Activated CD8-positive, alpha-beta memory T cell treated with anti-CD3 and anti-CD28 coated beads, Interleukin-2, amount 50 U/mL, for 1 hour (primary cell): ENCODE measurements at regions not wholly inside any gene's neighbourhood (a gene's known extent, or its start where the extent isn't known, plus 50 kb on each side); places are given as distances from the start of the nearest gene placed in this dataset.

Experiments used
- DNase-seq: peaks from one replicate; pipeline ENCODE4 v3.0.0-alpha.2; 2020; ENCODE audit errors: extremely low read depth

DNA sequence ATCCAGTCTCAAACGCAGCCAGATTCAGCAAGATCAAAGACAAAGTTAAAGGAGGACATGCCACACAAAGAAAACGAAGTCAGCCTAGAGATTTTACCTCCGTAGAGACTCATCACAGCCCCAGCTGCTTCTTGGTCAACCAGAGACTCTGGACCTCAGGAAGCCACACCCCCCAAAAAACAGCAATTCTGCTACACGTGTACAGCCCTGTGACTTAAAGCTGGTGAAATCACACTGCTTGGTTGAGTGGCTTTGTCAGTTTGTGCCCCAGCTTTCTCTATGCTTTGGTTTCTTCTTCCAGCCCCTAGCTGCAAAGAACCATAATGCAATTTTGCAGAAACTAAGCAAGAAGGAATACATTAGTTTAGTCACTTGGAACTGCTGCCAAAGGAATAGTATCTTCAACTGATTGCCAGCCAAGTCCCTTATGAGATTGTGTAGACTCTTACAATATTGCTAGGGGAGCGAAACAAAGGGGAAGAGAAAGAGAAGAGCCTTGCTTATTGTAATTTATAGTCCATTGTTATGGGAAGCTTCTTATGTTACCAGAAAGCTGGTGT, 158.8 kb upstream of the ZNF462 start:
- no peak for DNase-seq

DNA sequence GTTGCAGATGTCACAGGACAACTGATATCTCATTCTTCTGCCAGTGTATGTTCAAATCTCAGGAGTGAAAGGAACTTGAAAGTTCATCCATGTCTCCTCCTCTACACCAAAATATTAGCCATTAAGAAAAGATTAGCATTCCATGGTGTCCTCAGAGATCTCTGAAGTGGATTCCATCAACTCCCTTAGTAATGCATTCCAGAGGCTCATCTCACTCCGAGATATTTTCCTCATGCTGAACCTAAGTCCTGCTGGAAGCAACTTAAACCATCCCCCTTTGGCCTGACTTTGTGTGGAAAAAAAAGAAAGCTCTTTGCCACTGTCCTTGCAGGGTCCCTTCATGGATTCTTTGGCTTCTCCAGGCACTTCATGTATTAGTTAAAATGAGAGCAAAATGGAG, 155.7 kb upstream of the ZNF462 start:
- no peak for DNase-seq

DNA sequence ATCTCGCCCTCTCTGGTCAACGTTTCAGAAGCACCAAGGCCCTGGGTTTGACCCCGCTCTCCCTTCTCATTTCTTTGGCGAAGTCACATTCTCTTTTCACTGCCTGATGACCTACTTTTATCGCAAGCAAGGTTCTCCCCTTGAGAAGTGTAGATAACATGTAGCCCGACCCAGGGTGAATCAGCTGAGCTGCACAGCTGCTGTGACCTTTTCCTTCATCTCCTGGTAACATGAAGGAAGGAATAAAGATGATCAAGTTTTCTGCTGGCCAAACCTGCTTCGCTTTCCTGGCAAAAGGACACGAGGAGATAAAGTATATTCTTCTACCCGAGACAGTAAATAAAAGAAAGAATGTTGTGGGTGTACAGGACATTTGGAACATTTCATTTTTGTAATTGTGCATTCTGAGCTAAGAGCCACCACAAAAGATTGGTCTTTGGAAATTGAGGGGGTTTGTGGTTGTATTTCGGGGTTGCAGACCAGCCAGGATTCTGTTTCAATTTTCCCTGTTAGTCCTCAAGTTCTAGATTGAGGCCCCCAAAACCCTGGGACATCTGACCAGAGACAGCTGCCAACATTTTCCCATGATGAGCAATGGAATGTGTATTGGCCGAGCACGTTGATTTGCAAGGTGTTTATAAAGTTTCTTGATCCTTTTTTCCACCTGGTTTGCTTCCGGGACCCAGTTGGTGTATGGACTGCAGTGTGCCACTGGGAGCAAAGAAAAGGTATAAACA, 155.1 kb upstream of the ZNF462 start:
- DNase-seq, result no peak

DNA sequence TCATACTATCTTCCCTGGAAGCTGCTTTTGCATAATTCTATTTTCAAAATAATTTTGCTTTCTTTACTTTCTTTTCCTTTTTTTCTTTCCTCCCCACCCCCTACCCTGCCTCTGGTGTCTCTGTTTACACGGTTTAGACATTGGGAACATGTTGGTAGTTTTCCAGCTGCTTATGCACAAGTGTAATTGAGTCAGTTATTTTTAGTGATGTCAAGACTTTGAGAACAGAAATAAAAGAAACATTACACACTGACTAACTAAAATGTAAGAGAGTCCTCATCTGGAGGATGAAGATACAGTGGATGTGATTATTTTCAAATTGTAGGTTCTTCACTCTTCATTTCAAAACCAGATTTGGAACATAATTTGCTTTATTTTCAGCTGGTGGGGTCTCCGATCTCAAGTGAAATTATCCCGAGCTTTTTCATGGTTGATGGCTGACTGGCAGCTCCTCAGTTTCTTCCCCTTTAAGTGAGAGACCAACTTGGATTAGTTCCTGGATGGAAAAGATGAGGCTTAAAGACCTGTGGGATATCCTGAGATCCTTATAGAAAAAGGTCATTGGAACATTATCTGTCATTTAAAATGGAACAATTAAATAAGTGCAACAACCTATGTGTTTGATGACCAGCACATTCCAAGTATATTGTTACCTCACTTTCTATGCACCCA, 154.4 kb upstream of the ZNF462 start:
- no peak for DNase-seq

DNA sequence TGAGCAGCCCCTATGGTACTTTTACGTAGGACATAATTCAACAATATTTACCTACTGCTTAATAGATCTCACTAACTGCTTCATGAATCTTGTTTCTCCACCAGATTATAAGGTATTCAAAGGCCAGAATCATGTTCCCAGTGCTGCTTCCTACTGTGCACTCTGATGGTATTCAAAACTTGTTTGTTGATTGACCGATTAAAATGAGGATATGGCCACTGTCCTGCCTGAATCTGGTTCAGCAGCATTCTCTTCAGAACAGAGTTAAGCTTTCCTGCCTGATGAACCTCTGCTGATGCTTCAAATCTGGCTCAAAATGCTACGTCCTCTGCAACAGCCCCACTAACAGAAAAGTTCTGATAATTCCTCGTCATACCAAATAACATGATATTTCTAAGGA, 150.7 kb upstream of the ZNF462 start:
- DNase-seq, result no peak

DNA sequence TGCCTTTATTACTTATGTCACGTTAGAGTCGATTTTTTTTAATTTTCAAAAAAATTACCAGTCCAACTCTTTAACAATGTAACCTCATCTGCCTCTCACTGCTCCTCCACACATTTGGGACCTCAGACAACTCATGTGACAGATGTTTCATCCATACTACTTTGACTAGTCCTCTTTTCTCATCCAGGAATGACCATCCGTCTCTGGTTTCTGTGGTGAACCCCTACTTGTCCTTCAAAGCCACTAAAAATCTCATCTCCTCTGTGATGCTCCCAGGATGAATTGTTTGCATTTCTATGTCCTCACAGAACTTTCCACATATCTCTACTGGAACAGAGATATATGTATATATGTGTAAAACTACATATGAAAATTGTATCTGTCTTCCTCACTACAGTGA, 149.8 kb upstream of the ZNF462 start:
- no peak for DNase-seq

DNA sequence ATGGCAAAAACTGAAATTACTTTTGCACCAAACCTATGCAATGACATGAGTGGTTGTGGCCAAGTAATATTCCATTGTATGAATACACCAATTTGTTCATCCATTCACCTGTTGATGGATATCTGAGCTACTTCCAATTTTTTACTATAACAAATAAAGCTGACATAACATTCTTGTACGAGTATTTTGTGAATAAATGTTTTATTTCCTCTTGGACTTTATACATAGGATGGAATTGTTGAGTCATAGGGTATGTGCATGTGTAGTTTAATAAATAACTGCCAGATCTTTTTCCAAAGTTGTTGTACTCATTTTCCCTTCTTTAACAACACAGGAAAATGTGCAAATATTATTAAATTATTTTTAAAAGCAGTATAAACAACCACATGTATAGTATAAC, 146.1 kb upstream of the ZNF462 start:
- no peak for DNase-seq

DNA sequence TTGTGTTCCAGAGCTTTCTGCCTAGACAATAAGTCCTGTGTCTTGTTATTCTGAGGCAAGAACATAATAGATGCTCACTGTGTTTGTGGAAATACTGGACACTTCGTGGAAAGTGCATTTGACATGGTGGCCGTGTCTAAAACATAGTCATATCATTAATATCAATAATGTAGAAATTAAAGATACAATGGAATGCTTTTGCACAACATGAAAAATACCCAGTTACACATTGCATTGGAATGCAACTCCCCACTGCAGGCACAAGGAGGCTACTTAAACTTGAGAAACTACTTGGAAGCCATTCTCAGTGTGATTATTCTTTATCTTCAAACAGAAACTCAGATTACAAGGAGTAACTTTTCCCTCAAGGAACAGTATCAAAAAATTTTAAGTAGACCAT, 145.3 kb upstream of the ZNF462 start:
- no peak for DNase-seq

DNA sequence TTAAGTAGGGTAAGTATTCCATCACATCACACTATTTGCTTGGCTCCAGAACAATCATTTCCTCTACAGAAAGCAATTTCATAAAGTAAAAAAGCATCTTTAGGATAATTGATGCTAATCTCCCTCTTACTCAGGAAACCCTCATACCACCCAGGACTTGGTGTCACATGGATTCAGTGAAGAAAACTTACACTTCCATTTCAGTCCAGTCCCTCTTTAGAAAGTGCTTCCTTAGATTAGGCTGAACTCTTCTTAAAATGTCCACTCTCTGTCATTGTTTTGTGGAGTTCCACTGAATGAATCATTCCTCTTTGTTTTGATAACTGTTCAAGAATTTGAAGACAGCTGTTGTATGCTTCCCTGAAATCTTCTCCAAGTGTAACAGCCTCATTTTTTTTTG, 144.0 kb upstream of the ZNF462 start:
- no peak for DNase-seq

DNA sequence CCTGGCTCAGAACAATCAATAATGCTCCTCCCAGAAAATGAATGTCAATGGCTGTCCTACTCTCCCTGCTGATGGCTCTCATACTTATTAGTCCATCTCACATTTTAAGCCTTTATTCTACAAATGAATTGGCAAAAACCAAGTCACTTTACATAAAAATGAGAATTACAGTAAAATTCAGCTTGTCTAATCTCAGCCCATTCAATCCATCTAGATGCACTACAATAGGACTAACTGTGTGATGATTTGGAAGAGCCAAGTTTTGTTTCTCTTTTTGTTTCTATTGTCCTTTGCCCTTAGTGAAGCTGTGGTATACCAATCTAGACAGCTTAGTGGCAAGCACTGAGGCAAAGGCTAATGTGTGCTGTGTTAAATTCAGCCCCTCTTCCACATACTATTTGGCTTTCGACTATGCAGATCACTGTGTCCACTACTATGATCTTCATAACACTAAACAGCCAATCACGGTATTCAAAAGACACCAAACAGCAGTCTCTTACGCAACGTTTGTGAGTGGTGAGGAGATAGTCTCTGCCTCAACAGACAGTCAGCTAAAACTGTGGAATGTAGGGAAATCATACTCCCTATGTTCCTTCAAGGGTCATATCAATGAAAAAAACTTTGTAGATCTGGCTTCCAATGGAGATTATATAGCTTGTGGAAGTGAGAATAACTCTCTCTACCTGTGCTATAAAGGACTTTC, 140.8 kb upstream of the ZNF462 start:
- no peak for DNase-seq

DNA sequence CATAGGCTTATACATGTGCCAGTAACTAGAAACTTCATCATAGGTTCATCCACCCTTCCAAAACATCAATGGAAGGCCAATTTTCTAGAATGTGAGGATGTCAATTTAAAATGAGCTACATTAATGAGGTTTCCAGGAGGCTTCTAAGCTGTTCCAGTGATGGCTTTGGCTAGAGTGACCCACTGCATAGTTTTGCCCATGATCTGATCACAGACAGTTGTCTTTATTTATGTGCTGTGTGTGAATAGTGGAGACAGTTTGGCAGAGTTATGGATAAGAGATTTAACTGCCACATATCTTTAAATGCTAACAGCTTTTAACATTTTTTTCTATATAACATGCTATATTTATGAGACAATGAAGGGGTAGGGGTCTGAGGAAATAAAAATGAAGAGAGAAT, 139.0 kb upstream of the ZNF462 start:
- DNase-seq, result no peak

DNA sequence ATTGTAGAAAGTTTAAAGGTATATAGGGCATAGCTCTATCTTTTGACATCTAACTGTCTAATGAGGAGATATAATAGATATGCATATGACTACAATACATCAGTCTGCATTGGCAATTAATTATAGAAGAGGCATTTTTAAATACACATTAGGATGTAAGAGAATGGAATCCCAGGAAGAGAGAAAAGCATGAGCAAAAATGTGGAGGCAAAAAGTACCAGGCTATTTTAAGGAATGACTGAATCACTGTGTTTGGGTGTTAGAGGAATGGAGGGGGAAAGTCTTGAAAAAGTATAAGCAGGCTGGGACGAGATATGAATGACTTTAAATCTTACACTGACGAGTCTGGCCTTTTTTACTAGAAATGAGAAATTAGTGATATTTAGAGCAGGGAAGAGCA, 138.4 kb upstream of the ZNF462 start:
- DNase-seq, result no peak

DNA sequence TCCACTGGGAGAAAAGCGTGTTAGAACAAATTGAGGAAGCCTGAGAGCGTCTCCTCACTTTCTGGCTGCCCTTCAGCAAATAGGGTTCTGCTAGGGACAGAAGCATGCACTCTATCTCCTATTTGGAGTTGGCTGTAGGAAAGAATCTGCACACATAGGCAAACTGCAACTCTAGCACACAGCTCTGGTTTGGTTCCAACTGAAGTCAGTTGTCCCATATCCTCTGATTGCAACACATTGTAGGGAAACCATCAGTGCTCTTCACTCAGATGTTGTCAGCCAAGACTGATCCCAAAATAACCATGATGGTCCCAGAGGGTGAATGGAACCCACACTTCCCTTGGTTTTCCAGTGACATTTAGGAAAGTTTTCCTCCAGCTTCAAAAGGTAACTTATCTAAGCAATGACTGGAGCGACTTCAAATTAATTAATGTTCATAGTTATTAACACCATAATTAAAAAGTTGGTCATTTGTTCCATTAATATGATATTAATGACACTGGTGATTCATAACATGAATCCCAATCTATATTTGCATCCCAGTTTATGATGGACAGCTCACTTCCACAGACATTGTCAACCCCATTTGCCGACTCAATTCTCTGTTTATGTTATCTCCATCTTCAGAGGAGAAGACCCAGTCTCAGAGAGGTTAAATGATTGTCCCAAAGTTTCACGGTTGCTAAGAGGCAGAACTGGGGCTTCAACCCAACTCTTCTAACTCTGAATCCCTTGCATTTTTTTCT, 136.7 kb upstream of the ZNF462 start:
- DNase-seq, result no peak

DNA sequence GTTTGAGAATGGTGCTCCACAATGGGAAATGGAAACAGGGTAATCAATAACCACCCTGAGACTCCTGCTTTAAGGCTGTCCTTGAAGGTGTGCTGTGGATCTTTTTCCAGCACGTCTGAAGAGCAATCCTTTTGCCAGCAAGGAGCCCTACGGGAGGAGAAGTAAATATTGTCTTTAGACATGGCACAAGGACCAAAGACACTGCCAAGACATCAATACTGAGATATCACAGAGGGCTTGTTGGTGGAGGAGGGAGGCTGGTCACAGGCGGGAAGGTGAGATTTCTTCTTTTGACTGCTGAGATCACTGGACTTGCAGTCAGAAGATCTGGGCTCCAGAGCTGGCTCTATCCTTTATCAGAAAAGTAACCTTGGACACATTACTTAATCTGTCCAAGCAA, 135.0 kb upstream of the ZNF462 start:
- no peak for DNase-seq

DNA sequence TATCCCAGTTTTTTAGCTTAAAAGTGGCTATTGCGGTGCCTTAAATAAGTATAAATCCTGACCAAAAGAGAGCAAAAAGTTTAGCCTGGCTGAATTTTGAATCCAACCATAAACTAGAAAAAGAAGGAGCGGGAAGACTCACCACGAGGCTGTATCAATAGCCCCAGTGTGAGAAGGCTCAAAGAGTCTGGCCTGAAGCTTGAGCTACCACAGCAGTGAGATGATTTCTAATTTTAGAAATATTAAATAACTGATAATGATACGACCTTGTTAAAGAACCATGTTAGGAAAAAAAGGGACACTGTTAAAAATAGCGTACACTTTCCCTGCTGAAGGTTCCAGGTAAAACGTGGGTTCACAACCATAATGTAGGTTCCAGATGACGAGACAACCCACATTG, 134.1 kb upstream of the ZNF462 start:
- no peak for DNase-seq

DNA sequence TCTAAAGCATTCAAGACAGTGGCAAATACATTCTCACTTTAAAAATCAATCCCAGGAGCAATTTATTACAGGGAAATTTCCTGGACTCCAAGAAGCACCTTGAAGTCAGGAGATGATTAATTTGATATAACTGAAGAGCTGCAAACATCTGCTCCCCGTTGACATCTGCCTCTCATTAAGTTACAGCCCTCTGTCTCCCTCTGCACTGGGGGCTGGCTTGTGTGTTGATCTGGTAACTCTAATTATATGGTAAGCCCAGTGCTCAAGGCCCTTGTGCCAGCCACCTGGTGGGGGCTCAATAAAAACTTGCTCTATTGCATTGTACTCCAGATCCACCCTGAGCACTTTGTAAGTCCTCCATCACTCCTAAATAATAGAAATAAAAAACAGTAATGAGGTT, 131.1 kb upstream of the ZNF462 start:
- DNase-seq, result no peak

DNA sequence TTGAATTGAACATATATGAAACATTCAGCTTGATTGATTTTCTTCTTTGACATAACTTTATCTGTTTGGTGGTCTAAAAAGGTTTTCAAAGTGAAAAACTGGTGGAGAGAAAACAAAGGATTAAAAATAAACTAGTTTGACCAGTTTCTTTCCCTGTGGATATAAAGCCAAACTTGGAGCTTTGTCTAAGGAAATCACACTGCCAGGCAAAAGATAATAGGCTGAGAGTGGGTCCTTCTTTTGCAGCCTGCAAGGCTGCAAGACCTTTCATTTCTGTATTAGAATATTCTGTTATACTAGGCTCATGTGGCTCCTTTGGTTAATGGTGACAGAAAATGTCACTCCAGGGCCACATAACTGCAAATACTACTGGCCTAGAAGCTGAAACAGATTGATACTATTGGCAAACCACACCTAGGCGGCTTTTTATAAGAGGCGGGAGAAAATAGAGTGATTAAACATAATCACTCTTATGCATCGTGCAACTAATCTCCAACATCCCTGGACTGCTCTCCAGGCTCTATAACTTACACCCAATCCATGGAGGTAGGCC, 129.1 kb upstream of the ZNF462 start:
- DNase-seq, result no peak

DNA sequence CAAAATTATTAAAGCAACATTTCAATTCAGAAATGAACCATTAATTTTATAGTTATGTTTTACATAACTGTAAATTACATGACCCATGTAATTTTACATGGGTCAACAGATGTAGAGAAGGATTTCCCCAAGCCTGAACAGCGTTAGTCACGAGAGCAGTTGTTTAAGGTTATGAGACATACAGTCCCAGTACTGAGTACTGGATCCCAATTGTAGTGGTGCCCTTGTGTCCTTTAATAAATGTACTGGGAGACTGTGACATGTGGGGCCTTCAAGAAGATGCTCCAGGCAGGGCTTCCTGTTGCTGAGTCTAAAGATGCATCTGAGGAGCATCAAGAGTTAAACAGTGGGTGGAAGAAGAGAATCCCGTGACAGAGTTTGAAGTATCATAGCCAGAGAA, 125.5 kb upstream of the ZNF462 start:
- DNase-seq, result no peak

DNA sequence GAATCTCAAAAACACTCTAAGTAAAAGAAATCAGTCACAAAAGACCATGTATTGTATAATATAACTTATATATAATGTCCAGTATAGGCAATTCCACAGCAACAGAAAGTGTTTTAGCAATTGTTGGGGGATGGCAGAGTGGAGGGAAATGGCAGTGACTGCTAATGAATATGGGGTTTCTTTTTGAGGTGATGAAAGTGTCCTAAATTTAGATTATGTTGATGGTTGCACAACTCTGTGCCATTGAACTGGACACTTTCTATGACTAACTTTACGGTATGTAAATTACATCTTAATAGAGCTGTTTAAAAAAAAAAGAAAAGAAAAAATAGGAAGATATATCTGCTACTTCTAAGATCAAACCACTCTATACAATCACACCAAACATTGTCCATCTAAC, 124.9 kb upstream of the ZNF462 start:
- no peak for DNase-seq

DNA sequence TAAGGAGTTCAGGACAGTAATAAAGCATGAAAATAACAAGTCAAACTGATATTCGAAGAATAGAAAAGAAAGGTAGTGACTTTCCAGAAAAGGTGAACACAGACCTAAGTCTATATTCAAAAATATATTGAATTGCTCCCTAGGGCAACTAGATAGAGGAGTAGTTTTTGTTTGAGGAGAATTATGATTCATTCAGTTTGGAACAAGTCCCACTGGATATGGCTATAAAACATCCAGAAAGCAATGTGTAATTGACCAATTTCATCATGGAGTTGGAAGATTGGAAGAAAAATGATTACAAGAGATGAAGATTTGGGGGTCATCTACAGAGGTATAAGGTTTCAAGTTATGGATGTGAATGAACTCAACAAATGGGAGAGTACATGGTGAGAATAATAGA, 117.5 kb upstream of the ZNF462 start:
- DNase-seq, result no peak

DNA sequence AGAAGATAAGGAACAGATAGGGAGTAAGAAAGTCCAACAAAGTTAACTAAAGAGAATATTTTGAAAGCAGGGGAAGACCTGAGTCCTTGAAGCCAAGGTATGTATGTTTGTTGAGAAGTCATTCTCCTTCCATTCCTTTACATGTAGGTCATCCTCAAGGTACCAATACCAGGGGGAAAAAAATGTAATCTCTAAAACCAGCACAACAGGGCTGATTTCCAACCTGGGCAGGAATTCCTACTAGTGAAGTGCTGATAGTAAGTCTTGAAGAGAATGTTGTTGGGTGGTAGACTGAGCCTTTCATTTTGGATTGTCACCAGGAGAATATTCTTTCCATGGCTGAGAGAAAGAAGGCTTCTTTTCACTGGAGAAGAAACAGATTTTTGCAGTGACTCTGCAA, 117.1 kb upstream of the ZNF462 start:
- DNase-seq, result no peak

DNA sequence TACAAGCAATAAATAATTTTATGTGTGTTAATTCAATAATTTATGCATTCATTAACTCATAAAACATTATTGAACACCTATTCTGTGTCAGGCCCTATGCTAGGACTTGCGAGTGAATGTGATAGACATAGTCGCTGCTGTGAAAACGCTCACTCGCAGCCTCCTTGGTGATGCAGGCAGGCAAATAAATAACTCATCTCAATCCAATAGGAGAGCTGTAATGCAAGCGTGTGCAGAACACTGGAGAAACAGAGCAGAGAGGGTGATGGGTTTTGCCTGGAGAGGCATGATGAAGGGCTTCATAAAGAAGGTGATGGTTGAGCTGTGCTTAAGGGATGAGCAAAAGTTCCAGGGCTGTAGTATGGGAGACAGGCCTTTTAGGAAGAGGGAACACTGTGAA, 111.3 kb upstream of the ZNF462 start:
- no peak for DNase-seq
